ENCODE measurements at regions not wholly inside any gene's neighbourhood (a gene's known extent, or its start where the extent isn't known, plus 50 kb on each side); places are given as distances from the start of the nearest gene placed in this dataset.

GRCh38 chr7:49102411-49102810 lies 178.1 kb downstream of the CDC14C start:
- no peak overlapping the region for H3K27ac ChIP-seq
- TF ChIP-seq ZFX (IDR thresholded peaks at IDR 0.05; ENCODE audit: borderline replicate concordance) (no peak), CTCF (IDR thresholded peaks at IDR 0.05) (no peak)

- H3K27ac ChIP-seq: no peak overlapping the region
- TF ChIP-seq ZFX (IDR thresholded peaks at IDR 0.05; ENCODE audit: borderline replicate concordance): no peak
- TF ChIP-seq CTCF (IDR thresholded peaks at IDR 0.05): no peak
Measured at GRCh38 chr7:49111706-49112105, 187.4 kb downstream of the CDC14C start.

GRCh38 chr7:49112222-49112621 lies 187.9 kb downstream of the CDC14C start:
- no peak for TF ChIP-seq CTCF (IDR thresholded peaks at IDR 0.05)
- no peak for TF ChIP-seq ZFX (IDR thresholded peaks at IDR 0.05; ENCODE audit: borderline replicate concordance)
- no peak overlapping the region for H3K27ac ChIP-seq

DNA sequence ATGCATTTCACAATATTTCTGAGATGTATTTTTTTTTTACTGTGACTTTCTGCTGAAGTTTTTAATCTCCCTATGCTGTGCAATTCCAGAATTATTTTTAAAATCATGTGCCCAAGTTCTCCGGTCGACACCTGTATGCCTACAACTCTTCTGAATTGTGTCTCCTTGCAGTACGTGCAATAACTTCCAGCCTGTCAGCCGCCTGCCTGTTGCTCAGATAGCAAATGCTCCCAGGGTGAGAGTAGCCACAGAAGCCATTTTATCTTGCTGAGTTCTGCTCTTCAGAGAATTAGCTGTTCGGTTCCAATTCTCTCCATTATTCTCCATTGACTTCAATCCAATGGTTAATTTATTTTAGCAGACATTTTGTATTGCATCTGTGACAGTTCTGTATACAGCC lies 188.3 kb downstream of the CDC14C start:
- TF ChIP-seq CTCF (IDR thresholded peaks at IDR 0.05): no peak
- no peak overlapping the region for H3K27ac ChIP-seq

DNA sequence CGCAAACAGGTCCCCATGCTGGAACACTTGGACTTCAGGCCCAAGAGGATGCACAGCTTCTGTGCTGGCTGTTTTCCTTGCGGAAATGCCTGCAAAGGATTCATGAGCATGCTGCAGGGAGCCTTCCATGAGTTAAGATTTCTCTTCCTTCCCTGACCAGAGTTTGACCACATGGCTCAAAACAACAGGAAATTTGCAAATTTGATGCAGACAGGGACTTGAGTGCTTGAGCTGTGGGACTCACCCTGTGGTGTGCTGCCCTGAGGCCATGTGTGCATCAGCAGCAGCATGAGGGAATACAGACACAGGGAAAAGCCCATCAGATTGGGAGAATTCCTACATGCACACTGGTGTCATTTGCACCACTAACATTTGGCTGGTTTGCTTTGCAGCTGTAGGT lies 195.4 kb downstream of the CDC14C start:
- no peak overlapping the region for H3K27ac ChIP-seq
- TF ChIP-seq ZFX (IDR thresholded peaks at IDR 0.05; ENCODE audit: borderline replicate concordance): no peak
- no peak for TF ChIP-seq CTCF (IDR thresholded peaks at IDR 0.05)

DNA sequence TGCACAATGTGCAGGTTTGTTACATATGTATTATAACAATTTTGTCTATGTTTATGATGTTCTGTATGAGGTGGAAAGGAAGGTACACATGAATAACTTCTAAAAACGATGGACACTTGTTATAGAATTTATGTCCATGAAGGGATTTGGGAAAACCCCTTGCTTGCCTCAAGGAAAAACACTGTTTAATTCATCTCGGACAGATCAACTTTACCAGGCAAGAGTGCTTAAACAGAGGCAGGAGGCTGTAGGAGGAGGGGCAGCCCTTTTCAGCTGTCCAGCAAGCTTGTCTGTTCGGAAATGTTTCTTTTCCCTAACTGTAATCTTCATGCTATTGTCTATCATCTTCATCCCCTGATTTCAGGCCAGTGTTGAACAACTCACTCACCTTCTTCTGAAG lies 200.9 kb downstream of the CDC14C start:
- no peak overlapping the region for H3K27ac ChIP-seq
- no peak for TF ChIP-seq CTCF (IDR thresholded peaks at IDR 0.05)
- TF ChIP-seq ZFX (IDR thresholded peaks at IDR 0.05; ENCODE audit: borderline replicate concordance): no peak

DNA sequence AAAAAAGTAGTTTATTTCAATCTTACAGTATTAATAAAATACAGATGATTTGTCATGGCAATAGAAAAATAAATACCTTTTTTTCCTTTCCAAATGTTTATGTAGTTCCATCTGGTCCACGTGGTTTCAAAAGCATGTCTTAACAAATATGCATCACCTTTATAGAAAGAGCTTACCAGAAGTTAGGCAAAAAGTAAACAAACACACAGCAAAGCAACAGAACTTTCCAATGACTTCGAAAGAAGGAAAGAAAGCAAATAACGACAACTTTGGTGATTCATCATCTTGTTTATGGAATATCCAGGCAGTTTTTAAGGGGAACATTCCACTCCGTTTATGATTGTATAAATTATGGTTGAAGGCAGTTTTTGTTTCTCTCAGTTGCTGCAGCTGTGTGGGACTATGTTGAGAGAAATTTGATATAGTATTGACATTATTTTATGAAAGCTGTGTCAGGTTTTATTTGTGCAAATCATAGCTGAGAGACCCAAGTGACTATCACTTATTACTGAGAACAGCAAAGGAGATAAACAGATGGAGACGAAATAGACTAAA lies 203.1 kb downstream of the CDC14C start:
- TF ChIP-seq ZFX (IDR thresholded peaks at IDR 0.05; ENCODE audit: borderline replicate concordance) (no peak), CTCF (IDR thresholded peaks at IDR 0.05) (no peak)
- no peak overlapping the region for H3K27ac ChIP-seq

All from 22Rv1 (cell line).